GM12872 (cell line): ENCODE measurements at regions not wholly inside any gene's neighbourhood (a gene's known extent, or its start where the extent isn't known, plus 50 kb on each side); places are given as distances from the start of the nearest gene placed in this dataset.

ENCODE experiments used
- CTCF ChIP-seq: IDR thresholded peaks from 3 replicates; pipeline ENCODE4 v1.5.1; 2011; ENCODE audit warnings: low read depth, mild to moderate bottlenecking, low read length, moderate library complexity; ENCODE audit not compliant: insufficient read depth

DNA sequence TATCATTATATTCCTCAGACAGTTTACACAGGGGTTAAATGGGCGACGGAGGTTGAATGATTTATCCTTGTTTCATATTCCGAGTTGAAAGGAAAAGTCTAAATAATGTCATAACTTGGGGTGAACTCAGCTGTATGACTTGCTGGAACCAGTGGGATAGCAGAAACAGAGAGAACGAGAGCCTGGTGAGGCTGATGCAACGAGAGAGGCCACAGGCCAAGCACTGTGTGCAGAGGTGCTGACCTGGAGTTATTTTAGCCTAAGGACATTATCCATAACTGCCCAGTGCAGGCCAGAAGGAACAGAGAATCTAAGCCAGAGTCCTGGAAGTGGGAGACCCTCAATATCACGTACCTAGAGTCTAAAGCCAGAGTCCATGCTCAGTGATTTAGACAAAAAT, 394.9 kb downstream of the MAFB start:
- TF ChIP-seq CTCF: no peak

DNA sequence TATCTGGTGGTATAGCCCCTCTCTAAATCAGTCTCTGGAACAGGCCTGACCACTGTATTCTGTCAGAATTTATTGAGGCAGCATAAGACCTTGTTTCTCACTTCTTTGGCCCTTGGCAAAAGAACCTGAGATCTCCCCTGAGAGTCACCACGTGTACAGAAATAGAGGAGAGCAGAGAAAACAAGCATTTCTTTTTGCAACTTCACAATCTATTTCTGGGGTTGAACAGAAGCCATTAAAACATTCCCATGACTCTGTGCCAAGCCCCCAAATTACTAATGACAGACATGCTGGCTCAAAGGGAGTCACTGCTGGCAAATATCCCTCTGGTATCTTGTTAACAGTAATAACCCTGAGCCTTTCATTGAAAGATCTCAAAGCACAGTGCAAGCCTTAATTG, 395.3 kb downstream of the MAFB start:
- TF ChIP-seq CTCF: no peak

DNA sequence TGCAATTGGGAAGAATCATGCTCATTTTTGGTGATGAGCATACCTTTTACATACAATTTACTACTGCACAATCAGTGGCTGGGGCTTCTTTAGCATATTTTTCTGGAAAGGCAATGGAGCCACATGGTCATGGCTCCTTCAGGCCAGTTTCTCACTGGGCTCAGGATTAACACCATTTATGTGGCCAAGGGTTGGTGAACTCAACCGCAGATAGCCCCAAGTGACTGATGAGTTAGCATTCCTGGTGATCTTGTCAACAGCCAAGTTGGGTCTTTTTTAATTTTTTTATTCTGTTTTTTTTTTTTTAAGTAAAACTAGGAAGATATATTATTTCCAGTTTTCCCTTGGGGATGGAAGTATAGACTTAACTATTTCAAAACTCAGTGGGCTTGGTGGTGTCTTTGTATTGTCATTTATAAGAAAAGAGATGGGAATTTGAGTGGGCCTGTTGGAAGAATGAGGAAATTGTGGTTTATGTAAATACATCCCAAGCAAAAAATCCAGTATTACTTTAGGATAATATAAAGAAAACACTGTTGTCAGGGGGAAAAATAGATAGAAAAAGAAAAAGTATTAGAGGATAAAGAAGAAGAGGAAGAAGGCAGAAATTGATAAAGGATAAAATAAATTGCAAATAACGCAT, 397.4 kb downstream of the MAFB start:
- no peak for TF ChIP-seq CTCF

DNA sequence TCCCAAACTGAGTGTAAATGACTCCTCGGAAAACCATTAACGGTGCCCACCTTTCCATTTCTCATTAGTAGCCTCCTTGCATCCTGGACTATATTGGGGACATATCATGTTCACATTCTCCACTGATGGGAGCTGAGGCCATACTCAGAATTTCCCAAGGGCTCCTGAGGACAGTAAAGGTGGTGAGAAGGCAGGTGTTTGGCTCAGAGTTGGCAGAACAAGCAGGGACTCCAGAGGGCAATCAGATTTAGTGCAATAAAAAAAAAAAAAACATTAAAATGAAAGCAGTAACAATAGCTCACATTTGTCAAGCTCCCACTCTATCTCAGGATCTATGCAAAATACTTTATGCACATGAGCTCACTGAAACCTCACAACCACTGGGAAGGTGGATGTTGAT, 401.4 kb downstream of the MAFB start:
- no peak for TF ChIP-seq CTCF

DNA sequence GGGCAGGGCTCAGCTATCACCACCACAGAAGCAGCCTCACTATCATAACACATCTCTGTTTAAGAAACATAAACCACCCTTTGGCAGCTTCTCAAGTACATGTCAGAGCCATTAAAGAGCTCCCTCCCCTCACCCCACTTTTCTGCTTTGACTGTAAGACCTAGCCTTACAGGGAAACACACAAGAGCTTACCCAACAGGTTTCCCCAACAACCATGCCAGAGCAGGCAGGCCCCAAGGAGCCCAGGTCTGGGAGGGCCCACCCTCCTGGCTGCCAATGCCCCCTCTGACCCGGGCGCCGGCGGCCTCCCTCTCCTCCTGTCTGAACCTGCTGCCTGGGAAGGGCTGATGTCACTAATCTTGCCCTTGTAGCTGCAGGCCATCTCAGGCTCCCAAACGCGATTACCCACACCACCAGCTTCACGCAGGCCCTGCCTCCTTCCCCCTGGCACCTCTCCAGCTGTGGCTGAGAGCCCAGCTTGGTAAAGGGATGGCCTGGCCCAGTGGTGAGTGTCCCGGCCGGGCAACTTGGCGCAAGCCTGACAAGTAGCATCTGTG, 402.0 kb downstream of the MAFB start:
- no peak for TF ChIP-seq CTCF

- TF ChIP-seq CTCF: no peak
Measured at GRCh38 chr20:40284611-40285010, 404.4 kb downstream of the MAFB start.

DNA sequence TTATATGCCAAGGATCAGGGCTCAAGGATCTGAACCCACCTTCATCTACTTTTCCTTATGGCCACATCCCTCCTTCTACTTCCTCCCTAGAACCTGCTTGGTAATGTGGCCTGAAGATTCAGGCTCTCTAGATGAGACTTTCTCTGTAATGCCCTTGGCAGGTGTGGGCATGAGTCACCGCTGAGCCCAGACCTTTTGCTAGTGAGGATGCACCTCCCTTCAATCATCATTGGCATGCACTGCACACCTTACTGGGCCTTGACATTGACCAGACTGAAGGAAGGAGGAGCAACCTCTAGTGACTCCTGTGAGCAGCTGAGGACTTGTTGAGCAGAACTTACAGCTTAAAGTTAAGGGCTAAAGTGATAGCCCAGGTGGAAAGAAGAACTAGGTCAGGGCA, 405.3 kb downstream of the MAFB start:
- TF ChIP-seq CTCF: no peak
